Glutamatergic neuron (in vitro differentiated cells): ENCODE measurements at regions not wholly inside any gene's neighbourhood (a gene's known extent, or its start where the extent isn't known, plus 50 kb on each side); places are given as distances from the start of the nearest gene placed in this dataset.

ENCODE experiments used
- DNase-seq: peaks from one replicate; pipeline ENCODE4 v3.0.0; 2022
- H3K27ac Mint-ChIP-seq: one replicate; pipeline ENCODE4 v1.8.0; 2020; ENCODE audit warnings: mild to moderate bottlenecking, mixed read lengths, inconsistent platforms; ENCODE audit not compliant: unreplicated experiment
- H3K27me3 Mint-ChIP-seq: one replicate; pipeline ENCODE4 v1.8.0; 2020; ENCODE audit warnings: mild to moderate bottlenecking, moderate library complexity, mixed read lengths, inconsistent platforms; ENCODE audit not compliant: unreplicated experiment
- H3K36me3 Mint-ChIP-seq: one replicate; pipeline ENCODE4 v1.8.0; 2020; ENCODE audit warnings: mild to moderate bottlenecking, mixed read lengths, inconsistent platforms; ENCODE audit not compliant: unreplicated experiment
- H3K4me1 Mint-ChIP-seq: one replicate; pipeline ENCODE4 v1.8.0; 2020; ENCODE audit warnings: mild to moderate bottlenecking, low read depth, mixed read lengths, inconsistent platforms; ENCODE audit not compliant: unreplicated experiment
- H3K4me3 Mint-ChIP-seq: one replicate; pipeline ENCODE4 v1.8.0; 2020; ENCODE audit warnings: mild to moderate bottlenecking, mixed read lengths, inconsistent platforms; ENCODE audit not compliant: unreplicated experiment
- H3K9me3 Mint-ChIP-seq: one replicate; pipeline ENCODE4 v1.8.0; 2020; ENCODE audit warnings: mild to moderate bottlenecking, moderate library complexity, mixed read lengths, inconsistent platforms; ENCODE audit not compliant: unreplicated experiment
- TF ChIP-seq, protein P1 (sequence below): fragments of 200-600 bp; sonication (generic); IDR thresholded peaks from one replicate; pipeline ENCODE4 v1.5.0; 2021; ENCODE audit not compliant: partially characterized antibody, unreplicated experiment

- Mint-ChIP-seq H3K4me1 (peaks cover 21% of the 10 kb centered on the region), H3K36me3 (no peaks in the 10 kb centered on the region), H3K27ac (peak overlapping the region; percentile 77), H3K9me3 (peaks cover 5% of the 10 kb centered on the region), H3K4me3 (peak overlapping the region; percentile 20), H3K27me3 (no peaks in the 10 kb centered on the region)
- TF ChIP-seq, protein P1, sequence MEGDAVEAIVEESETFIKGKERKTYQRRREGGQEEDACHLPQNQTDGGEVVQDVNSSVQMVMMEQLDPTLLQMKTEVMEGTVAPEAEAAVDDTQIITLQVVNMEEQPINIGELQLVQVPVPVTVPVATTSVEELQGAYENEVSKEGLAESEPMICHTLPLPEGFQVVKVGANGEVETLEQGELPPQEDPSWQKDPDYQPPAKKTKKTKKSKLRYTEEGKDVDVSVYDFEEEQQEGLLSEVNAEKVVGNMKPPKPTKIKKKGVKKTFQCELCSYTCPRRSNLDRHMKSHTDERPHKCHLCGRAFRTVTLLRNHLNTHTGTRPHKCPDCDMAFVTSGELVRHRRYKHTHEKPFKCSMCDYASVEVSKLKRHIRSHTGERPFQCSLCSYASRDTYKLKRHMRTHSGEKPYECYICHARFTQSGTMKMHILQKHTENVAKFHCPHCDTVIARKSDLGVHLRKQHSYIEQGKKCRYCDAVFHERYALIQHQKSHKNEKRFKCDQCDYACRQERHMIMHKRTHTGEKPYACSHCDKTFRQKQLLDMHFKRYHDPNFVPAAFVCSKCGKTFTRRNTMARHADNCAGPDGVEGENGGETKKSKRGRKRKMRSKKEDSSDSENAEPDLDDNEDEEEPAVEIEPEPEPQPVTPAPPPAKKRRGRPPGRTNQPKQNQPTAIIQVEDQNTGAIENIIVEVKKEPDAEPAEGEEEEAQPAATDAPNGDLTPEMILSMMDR, result no peak
- DNase-seq, result no peak
Observed at GRCh38 chr1:67632811-67633655, 52.0 kb upstream of the GADD45A start.

DNA sequence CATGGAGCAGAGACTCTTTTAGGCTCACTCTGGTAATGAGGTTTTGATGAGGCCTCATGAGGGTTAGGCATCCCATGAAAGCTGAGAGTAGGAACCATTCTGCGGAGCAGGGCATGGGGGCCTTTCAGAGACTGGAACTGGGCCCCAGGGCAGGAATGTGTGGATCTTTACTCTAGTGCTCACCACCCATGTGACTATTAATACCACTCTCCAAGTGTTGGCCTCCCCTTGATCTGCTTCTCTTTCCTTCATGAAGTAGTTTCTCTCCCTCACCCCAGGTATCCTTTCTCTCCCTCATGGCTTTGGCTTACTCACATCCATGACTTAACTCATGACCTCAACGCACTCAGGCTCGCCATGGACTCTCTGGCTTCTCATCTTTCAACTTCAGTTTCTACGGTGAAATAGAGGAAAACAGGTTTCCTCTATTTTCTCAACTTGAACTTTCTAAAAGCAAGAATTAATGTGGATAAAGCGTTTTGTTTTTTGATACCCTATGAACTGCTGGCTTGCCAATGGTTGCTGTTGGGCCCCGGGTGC, 50.5 kb upstream of the GADD45A start:
- TF ChIP-seq, protein P1, result no peak
- Mint-ChIP-seq H3K4me1 (peaks cover 23% of the 10 kb centered on the region), H3K4me3 (no peak overlapping the region), H3K27me3 (no peaks in the 10 kb centered on the region), H3K27ac (no peak overlapping the region), H3K36me3 (no peaks in the 10 kb centered on the region), H3K9me3 (peaks cover 5% of the 10 kb centered on the region)
- no peak for DNase-seq

DNA sequence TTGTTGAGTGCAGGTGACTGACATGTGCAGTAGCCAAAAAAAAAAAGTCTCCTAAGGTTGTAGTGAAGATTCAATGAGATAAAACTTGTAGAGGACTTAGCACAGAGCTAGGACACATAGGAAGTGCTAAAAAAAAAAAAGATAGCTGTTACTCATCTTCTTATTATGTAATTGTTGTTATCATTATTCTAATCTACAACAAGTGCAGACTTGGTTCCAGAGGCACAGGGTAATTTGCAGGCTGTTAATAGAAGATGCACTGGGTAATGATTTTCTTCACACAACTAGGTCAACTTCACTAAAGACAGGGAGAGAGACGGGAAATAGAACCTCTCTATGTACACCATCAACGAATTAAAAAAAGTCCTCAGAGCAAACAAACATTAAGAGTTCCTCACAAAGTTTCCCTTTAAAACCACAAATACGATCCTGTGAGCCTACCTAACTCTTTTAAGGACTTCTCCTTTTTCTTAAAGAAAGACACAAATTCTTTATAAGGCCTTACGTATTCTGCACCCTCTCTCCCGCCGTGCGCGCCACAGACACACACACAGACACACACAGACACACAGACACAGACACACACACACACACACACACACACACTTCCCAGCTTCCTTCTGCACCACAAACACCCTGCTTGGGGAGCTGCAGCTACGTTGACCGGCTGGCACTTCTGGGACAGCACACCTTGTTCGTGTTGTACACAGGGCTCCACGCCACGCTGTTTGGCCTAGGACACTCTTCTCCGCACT, 49.8 kb upstream of the GADD45A start:
- TF ChIP-seq, protein P1, result no peak
- Mint-ChIP-seq H3K27ac (no peak overlapping the region), H3K27me3 (no peaks in the 10 kb centered on the region), H3K4me3 (no peak overlapping the region), H3K36me3 (no peaks in the 10 kb centered on the region), H3K9me3 (peaks cover 5% of the 10 kb centered on the region), H3K4me1 (peaks cover 23% of the 10 kb centered on the region)
- no peak for DNase-seq
